PC-3 (cell line): ENCODE measurements at regions not wholly inside any gene's neighbourhood (a gene's known extent, or its start where the extent isn't known, plus 50 kb on each side); places are given as distances from the start of the nearest gene placed in this dataset.

Source experiments
- ATAC-seq: fragments of 200-7000 bp; cut with Tn5 transposase; 2 replicates; pipeline ENCODE4 v1.9.1; 2020; ENCODE audit warnings: mild to moderate bottlenecking, moderate library complexity
- BruUV-seq: library from RNA; stranded (reverse); fragments of 400-500 nt; replicated peaks from 2 replicates; lab custom pipeline; 2021; lab: Mats Ljungman, UMichigan
- CTCF ChIA-PET: fragments of 300-600 bp; sonication (Branson Sonifier 250); formaldehyde crosslinking; loops from one replicate; lab custom pipeline; 2022; ENCODE audit warnings: antibody characterized with exemption; lab: Charles Lee
- POLR2A ChIA-PET: fragments of 300-600 bp; sonication (Branson Sonifier 250); formaldehyde crosslinking; loops from one replicate; lab custom pipeline; 2022; ENCODE audit warnings: antibody characterized with exemption; ENCODE audit not compliant: unreplicated experiment; lab: Charles Lee
- DNase-seq: peaks from one replicate; pipeline ENCODE4 v3.0.0-alpha.2; 2015
- H2AFZ ChIP-seq: fragments of 300-600 bp; sonication (generic); 2 replicates; pipeline ENCODE4 v1.6.0; 2016; ENCODE audit warnings: antibody characterized with exemption, low read length
- H3F3A ChIP-seq: fragments of 300-600 bp; sonication (generic); one replicate; pipeline ENCODE4 v1.6.0; 2017; ENCODE audit warnings: antibody characterized with exemption, low read length, control low read depth, mild to moderate bottlenecking; ENCODE audit not compliant: unreplicated experiment
- H3K27ac ChIP-seq: fragments of 300-600 bp; sonication (generic); 2 replicates; pipeline ENCODE4 v1.5.1; 2016; ENCODE audit warnings: mild to moderate bottlenecking, low read length
- H3K27me3 ChIP-seq: fragments of 300-600 bp; sonication (generic); 2 replicates; pipeline ENCODE4 v1.6.1; 2016; ENCODE audit warnings: low read length, mixed read lengths
- H3K36me3 ChIP-seq: fragments of 300-600 bp; sonication (generic); 2 replicates; pipeline ENCODE4 v1.6.1; 2016; ENCODE audit warnings: low read depth, mixed run types, low read length, mixed read lengths
- H3K4me1 ChIP-seq: fragments of 300-600 bp; sonication (generic); 2 replicates; pipeline ENCODE4 v1.5.1; 2016; ENCODE audit warnings: low read length; ENCODE audit not compliant: insufficient read depth
- H3K4me2 ChIP-seq: fragments of 300-600 bp; sonication (generic); 2 replicates; pipeline ENCODE4 v1.6.0; 2016; ENCODE audit warnings: low read length
- H3K4me3 ChIP-seq: fragments of 300-600 bp; sonication (generic); 2 replicates; pipeline ENCODE4 v1.5.1; 2016; ENCODE audit warnings: mild to moderate bottlenecking, low read length, mixed read lengths
- H3K79me2 ChIP-seq: fragments of 300-600 bp; sonication (generic); 2 replicates; pipeline ENCODE4 v1.6.1; 2017; ENCODE audit warnings: low read length, mixed read lengths
- H3K9ac ChIP-seq: fragments of 300-600 bp; sonication (generic); 2 replicates; pipeline ENCODE4 v1.6.0; 2016; ENCODE audit warnings: mild to moderate bottlenecking, low read length
- H3K9me2 ChIP-seq: fragments of 300-600 bp; sonication (generic); replicated peaks from 2 replicates; pipeline ENCODE4 v1.6.1; 2016; ENCODE audit warnings: mixed run types, low read length, mixed read lengths
- H3K9me3 ChIP-seq: fragments of 300-600 bp; sonication (generic); 2 replicates; pipeline ENCODE4 v1.6.1; 2016; ENCODE audit warnings: low read length, mixed read lengths
- H4K20me1 ChIP-seq: fragments of 300-600 bp; sonication (generic); 2 replicates; pipeline ENCODE4 v1.6.1; 2016; ENCODE audit warnings: low read length, mixed read lengths
- CTCF ChIP-seq: fragments of 300-600 bp; sonication (generic); conservative IDR thresholded peaks from 2 replicates; pipeline ENCODE4 v1.5.1; 2017; ENCODE audit warnings: antibody characterized with exemption, low read depth, mild to moderate bottlenecking, low read length
- EZH2 ChIP-seq: fragments of 300-600 bp; sonication (generic); IDR thresholded peaks from one replicate; pipeline ENCODE4 v1.6.1; 2017; ENCODE audit warnings: antibody characterized with exemption, mild to moderate bottlenecking, low read length; ENCODE audit not compliant: unreplicated experiment
- EZH2phosphoT487 ChIP-seq: fragments of 300-600 bp; sonication (generic); IDR thresholded peaks from 2 replicates; pipeline ENCODE4 v1.6.1; 2018; ENCODE audit warnings: mild to moderate bottlenecking, antibody characterized with exemption, low read length, borderline replicate concordance
- intact Hi-C: fragments of 100-400 bp; cut with micrococcal nuclease; formaldehyde crosslinking; loops from 2 replicates; pipeline ENCODE4 v1.9.0; 2023

GRCh38 chr2:107334306-107334705 is 448.3 kb upstream of the ST6GAL2 start:
- intact Hi-C loops = no loop called here
- Histone ChIP-seq H2AFZ (no peak overlapping the region), H3K9me3 (no peaks in the 10 kb centered on the region), H3K4me1 (no peaks in the 10 kb centered on the region), H3K9me2 (no peaks in the 10 kb centered on the region), H3K36me3 (no peaks in the 10 kb centered on the region), H3K79me2 (no peaks in the 10 kb centered on the region), H3K9ac (no peak overlapping the region), H3K27ac (no peak overlapping the region), H3K4me2 (no peak overlapping the region), H3F3A (no peaks in the 10 kb centered on the region), H3K4me3 (no peak overlapping the region), H3K27me3 (peaks cover 50% of the 10 kb centered on the region), H4K20me1 (no peaks in the 10 kb centered on the region)
- no TSS peak for BruUV-seq
- no peak for ATAC-seq
- TF ChIP-seq CTCF (no peak), EZH2phosphoT487 (no peak), EZH2 (no peak)
- ChIA-PET POLR2A (no interaction called here), CTCF (no interaction called here)
- DNase-seq = no peak

DNA sequence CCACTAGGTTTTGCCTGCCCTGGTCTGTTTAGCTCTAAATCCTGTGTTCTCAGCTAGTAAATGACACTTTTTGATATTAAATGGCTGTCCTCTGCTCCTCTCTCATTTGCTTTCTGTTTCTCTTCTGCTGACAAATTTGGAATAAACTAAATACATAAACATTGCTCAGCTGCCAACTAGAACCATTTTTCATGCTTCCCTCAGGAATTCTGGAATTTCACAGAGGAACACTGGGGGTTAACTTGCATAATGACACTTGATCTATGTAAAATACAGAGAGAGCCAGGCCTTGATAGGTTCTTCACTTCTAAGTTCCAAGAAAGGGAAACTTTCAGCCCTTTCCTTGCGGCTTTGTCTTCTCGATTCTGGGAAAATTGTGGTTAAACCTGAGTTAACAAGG is 450.6 kb upstream of the ST6GAL2 start:
- POLR2A ChIA-PET = no interaction called here
- no peak overlapping the region for H3K9ac ChIP-seq

More for the DNA sequence above, 450.6 kb upstream of the ST6GAL2 start:
- no peak for ATAC-seq
- H4K20me1 ChIP-seq = no peaks in the 10 kb centered on the region
- DNase-seq = no peak
- no peak overlapping the region for H3K4me2 ChIP-seq
- CTCF ChIA-PET = no interaction called here
- H3K27ac ChIP-seq = no peak overlapping the region
- H3K27me3 ChIP-seq = peaks cover 46% of the 10 kb centered on the region
- TF ChIP-seq CTCF = no peak
- no peaks in the 10 kb centered on the region for H3K79me2 ChIP-seq
- no peaks in the 10 kb centered on the region for H3K36me3 ChIP-seq
- H2AFZ ChIP-seq = no peak overlapping the region
- no peaks in the 10 kb centered on the region for H3K9me2 ChIP-seq
- H3K4me3 ChIP-seq = no peak overlapping the region
- BruUV-seq = no TSS peak
- no peaks in the 10 kb centered on the region for H3K4me1 ChIP-seq
- intact Hi-C loops = no loop called here
- H3F3A ChIP-seq = no peaks in the 10 kb centered on the region
- H3K9me3 ChIP-seq = no peaks in the 10 kb centered on the region
